SK-N-SH (cell line): ENCODE measurements at regions not wholly inside any gene's neighbourhood (a gene's known extent, or its start where the extent isn't known, plus 50 kb on each side); places are given as distances from the start of the nearest gene placed in this dataset.

Source experiments
- CTCF ChIA-PET: fragments of 300-600, 350-600 bp; formaldehyde crosslinking; extraction: SDS; loops from one replicate; lab custom pipeline; 2021; lab: Yijun Ruan, JAX
- POLR2A ChIA-PET: fragments of 350-600 bp; sonication (Branson Sonifier 250); formaldehyde crosslinking; extraction: SDS; loops from one replicate; lab custom pipeline; 2020; ENCODE audit warnings: antibody characterized with exemption, inconsistent platforms; lab: Yijun Ruan, JAX
- DNase-seq: peaks from one replicate; pipeline ENCODE4 v3.0.0; 2012
- H2AFZ ChIP-seq: fragments of 200-600 bp; sonication (generic); 2 replicates; pipeline ENCODE4 v1.8.1; 2016; ENCODE audit warnings: antibody characterized with exemption, mild to moderate bottlenecking, low read depth
- H3F3A ChIP-seq: fragments of 200-600 bp; sonication (generic); replicated peaks from 2 replicates; pipeline ENCODE3; 2016; ENCODE audit warnings: antibody characterized with exemption, mild to moderate bottlenecking; ENCODE audit not compliant: insufficient read depth
- H3K27ac ChIP-seq, 2 experiments: fragments of 200-500 bp in 1 of 2; fragments of 200-600 bp in 1 of 2; sonication (Bioruptor generic) in 1 of 2; sonication (generic), shearing (Covaris generic) in 1 of 2; 2 replicates each; pipeline versions ENCODE4 v1.5.1 to v1.6.1; 2014 to 2016; ENCODE audit warnings: low read depth in 2 of 2, inconsistent platforms in 1 of 2, low read length in 1 of 2, mild to moderate bottlenecking in 1 of 2, mixed read lengths in 1 of 2
- H3K27me3 ChIP-seq: fragments of 200-600 bp; sonication (generic), shearing (Covaris generic); 2 replicates; pipeline ENCODE4 v1.6.1; 2016; ENCODE audit warnings: mixed run types; ENCODE audit not compliant: insufficient read depth
- H3K36me3 ChIP-seq, 2 experiments: fragments of 200-500 bp in 1 of 2; fragments of 200-600 bp in 1 of 2; sonication (Bioruptor generic) in 1 of 2; sonication (generic) in 1 of 2; replicated peaks in 1 of 2; 2 replicates each; pipeline versions ENCODE3 to v1.5.1; 2014 to 2016; ENCODE audit warnings: low read length in 1 of 2, mild to moderate bottlenecking in 1 of 2; ENCODE audit not compliant: insufficient read depth in 2 of 2, control insufficient read depth in 1 of 2
- H3K4me1 ChIP-seq, 2 experiments: fragments of 200-500 bp in 1 of 2; fragments of 200-600 bp in 1 of 2; sonication (Bioruptor generic) in 1 of 2; sonication (generic), shearing (Covaris generic) in 1 of 2; 2 replicates each; pipeline versions ENCODE4 v1.5.1 to v1.6.1; 2014 to 2016; ENCODE audit warnings: low read depth in 1 of 2, low read length in 1 of 2, mixed run types in 1 of 2; ENCODE audit not compliant: insufficient read depth in 2 of 2, control insufficient read depth in 1 of 2
- H3K4me2 ChIP-seq: fragments of 200-600 bp; sonication (generic), shearing (Covaris generic); 2 replicates; pipeline ENCODE4 v1.6.1; 2017; ENCODE audit warnings: mixed run types
- H3K4me3 ChIP-seq, 2 experiments: fragments of 200-500 bp in 1 of 2; fragments of 200-600 bp in 1 of 2; sonication (Bioruptor generic) in 1 of 2; sonication (generic), shearing (Covaris generic) in 1 of 2; 2 replicates each; pipeline versions ENCODE4 v1.5.1 to v1.8.1; 2014 to 2016; ENCODE audit warnings: low read depth in 2 of 2, inconsistent platforms in 1 of 2, low read length in 1 of 2, mild to moderate bottlenecking in 1 of 2, mixed read lengths in 1 of 2, moderate library complexity in 1 of 2
- H3K79me2 ChIP-seq: fragments of 200-600 bp; sonication (generic); 2 replicates; pipeline ENCODE4 v1.8.1; 2017; ENCODE audit warnings: mild to moderate bottlenecking; ENCODE audit not compliant: insufficient read depth
- H3K9ac ChIP-seq: fragments of 200-600 bp; sonication (generic); 2 replicates; pipeline ENCODE4 v1.6.1; 2017; ENCODE audit warnings: mixed run types
- H3K9me2 ChIP-seq: fragments of 200-600 bp; sonication (generic); 2 replicates; pipeline ENCODE4 v1.6.1; 2017; ENCODE audit warnings: mixed run types
- H3K9me3 ChIP-seq: fragments of 200-600 bp; sonication (generic); 2 replicates; pipeline ENCODE4 v1.6.1; 2017; ENCODE audit warnings: mixed run types, mild to moderate bottlenecking, moderate library complexity
- H4K20me1 ChIP-seq: fragments of 200-600 bp; sonication (generic); 2 replicates; pipeline ENCODE4 v1.6.1; 2017; ENCODE audit warnings: mild to moderate bottlenecking, mixed run types; ENCODE audit not compliant: insufficient read depth
- FOSL2 ChIP-seq: IDR thresholded peaks from 2 replicates; pipeline ENCODE4 v1.4.0; 2012; ENCODE audit warnings: low read depth, mild to moderate bottlenecking, moderate library complexity, borderline replicate concordance
- FOXJ3 ChIP-seq: sonication (generic); formaldehyde crosslinking; IDR thresholded peaks from 2 replicates; pipeline ENCODE4 v1.5.1; 2020; ENCODE audit warnings: mild to moderate bottlenecking, missing genetic modification reagents
- FOXM1 ChIP-seq: IDR thresholded peaks from 2 replicates; pipeline ENCODE4 v1.4.0; 2012; ENCODE audit warnings: low read depth, mild to moderate bottlenecking
- GABPA ChIP-seq: IDR thresholded peaks from 2 replicates; pipeline ENCODE4 v1.4.0; 2012; ENCODE audit warnings: low read depth, mild to moderate bottlenecking
- GATA2 ChIP-seq: sonication (generic); formaldehyde crosslinking; IDR thresholded peaks from 2 replicates; pipeline ENCODE4 v1.5.0; 2020; ENCODE audit warnings: mild to moderate bottlenecking, missing genetic modification reagents
- NRF1 ChIP-seq: IDR thresholded peaks from 2 replicates; pipeline ENCODE4 v1.6.1; 2012; ENCODE audit warnings: low read depth, mild to moderate bottlenecking, low read length
- RAD21 ChIP-seq: IDR thresholded peaks from 2 replicates; pipeline ENCODE4 v1.6.1; 2012; ENCODE audit warnings: mild to moderate bottlenecking, low read length
- RFX5 ChIP-seq: IDR thresholded peaks from 2 replicates; pipeline ENCODE4 v1.6.1; 2012; ENCODE audit warnings: mild to moderate bottlenecking, improper control_type of control experiment, low read length
- SIN3A ChIP-seq: IDR thresholded peaks from 2 replicates; pipeline ENCODE4 v1.6.1; 2012; ENCODE audit warnings: low read depth, mild to moderate bottlenecking, low read length, moderate library complexity, borderline replicate concordance
- SMC3 ChIP-seq: IDR thresholded peaks from 2 replicates; pipeline ENCODE4 v1.6.1; 2012; ENCODE audit warnings: low read depth, low read length, improper control_type of control experiment
- TEAD4 ChIP-seq: IDR thresholded peaks from 2 replicates; pipeline ENCODE4 v1.4.0; 2012; ENCODE audit warnings: mild to moderate bottlenecking, borderline replicate concordance; ENCODE audit not compliant: insufficient read depth
- WGBS: methylation state at CpG from one replicate; pipeline ENCODE4 v1.1.6; 2017; ENCODE audit warnings: low lambda C conversion rate; 5-methylcytosine and 5-hydroxymethylcytosine counted together
- TF ChIP-seq, protein P1 (sequence below): IDR thresholded peaks from 2 replicates; pipeline ENCODE4 v1.4.0; 2012; ENCODE audit warnings: low read depth, borderline replicate concordance
- TF ChIP-seq, protein P2 (sequence below): fragments of 150-350 bp; IDR thresholded peaks from 2 replicates; pipeline ENCODE4 v1.6.1; 2016; ENCODE audit warnings: mild to moderate bottlenecking, low read depth, low read length
- TF ChIP-seq, protein P3 (sequence below): IDR thresholded peaks from 2 replicates; pipeline ENCODE4 v1.4.0; 2012; ENCODE audit warnings: low read depth, borderline replicate concordance
- TF ChIP-seq, protein P4 (sequence below): fragments of 150-350 bp; IDR thresholded peaks from 2 replicates; pipeline ENCODE4 v1.6.1; 2017; ENCODE audit warnings: antibody characterized with exemption, low read length, low read depth, borderline replicate concordance

DNA sequence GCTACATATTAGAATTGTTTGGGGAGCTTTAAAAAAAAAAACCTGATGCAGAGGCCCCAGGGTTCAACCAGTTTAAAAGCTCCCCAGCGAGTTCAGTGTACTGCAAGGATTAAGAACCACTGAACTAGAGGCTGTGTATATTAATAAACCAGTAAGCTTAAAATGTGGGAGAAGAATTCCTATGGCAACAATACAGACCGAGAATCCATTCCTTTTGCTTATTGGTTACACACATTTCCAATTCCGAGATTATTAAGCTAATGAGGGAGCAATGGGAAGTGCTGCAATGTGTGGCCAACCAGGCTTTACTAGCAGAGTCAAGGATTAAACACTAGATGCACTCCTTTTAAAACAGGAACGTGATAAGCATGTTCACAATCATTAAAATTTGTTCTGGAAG, 204.4 kb downstream of the TDRD15 start:
- no peaks in the 10 kb centered on the region for H3F3A ChIP-seq
- WGBS, result 8% methylated on average over 4 of the region's 4 CpGs
- CTCF ChIA-PET, result interaction anchor here (0.7 to 1.8 kb wide), 3 partner anchors 11 to 1076 kb away, joined by 4 to 17 read pairs (median 4); no protein-coding TSS in a partner anchor

More for the DNA sequence above, 204.4 kb downstream of the TDRD15 start:
- H2AFZ ChIP-seq, result no peak overlapping the region
- no peak for DNase-seq
- peaks cover 0 to under 1% of the 10 kb centered on the region in 2 experiments; a peak in 1 of 4 replicates for H3K4me1 ChIP-seq
- no peak overlapping the region for H3K4me2 ChIP-seq
- H3K9me2 ChIP-seq, result no peaks in the 10 kb centered on the region
- no peaks in the 10 kb centered on the region for H3K79me2 ChIP-seq
- no peak overlapping the region for H3K27ac ChIP-seq
- H4K20me1 ChIP-seq, result no peaks in the 10 kb centered on the region
- no peaks in the 10 kb centered on the region for H3K9me3 ChIP-seq
- H3K4me3 ChIP-seq, result no peak overlapping the region
- H3K9ac ChIP-seq, result no peak overlapping the region
- no peak for TF ChIP-seq FOSL2
- no peak for TF ChIP-seq TEAD4
- TF ChIP-seq FOXM1, result no peak
- TF ChIP-seq, protein P1, sequence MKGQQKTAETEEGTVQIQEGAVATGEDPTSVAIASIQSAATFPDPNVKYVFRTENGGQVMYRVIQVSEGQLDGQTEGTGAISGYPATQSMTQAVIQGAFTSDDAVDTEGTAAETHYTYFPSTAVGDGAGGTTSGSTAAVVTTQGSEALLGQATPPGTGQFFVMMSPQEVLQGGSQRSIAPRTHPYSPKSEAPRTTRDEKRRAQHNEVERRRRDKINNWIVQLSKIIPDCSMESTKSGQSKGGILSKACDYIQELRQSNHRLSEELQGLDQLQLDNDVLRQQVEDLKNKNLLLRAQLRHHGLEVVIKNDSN, result no peak
- TF ChIP-seq, protein P2, sequence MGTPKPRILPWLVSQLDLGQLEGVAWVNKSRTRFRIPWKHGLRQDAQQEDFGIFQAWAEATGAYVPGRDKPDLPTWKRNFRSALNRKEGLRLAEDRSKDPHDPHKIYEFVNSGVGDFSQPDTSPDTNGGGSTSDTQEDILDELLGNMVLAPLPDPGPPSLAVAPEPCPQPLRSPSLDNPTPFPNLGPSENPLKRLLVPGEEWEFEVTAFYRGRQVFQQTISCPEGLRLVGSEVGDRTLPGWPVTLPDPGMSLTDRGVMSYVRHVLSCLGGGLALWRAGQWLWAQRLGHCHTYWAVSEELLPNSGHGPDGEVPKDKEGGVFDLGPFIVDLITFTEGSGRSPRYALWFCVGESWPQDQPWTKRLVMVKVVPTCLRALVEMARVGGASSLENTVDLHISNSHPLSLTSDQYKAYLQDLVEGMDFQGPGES, result no peak
- no peak for TF ChIP-seq FOXJ3 (CRISPR knock-in tag)
- no peak for TF ChIP-seq RAD21
- no peak for TF ChIP-seq NRF1
- TF ChIP-seq, protein P3, sequence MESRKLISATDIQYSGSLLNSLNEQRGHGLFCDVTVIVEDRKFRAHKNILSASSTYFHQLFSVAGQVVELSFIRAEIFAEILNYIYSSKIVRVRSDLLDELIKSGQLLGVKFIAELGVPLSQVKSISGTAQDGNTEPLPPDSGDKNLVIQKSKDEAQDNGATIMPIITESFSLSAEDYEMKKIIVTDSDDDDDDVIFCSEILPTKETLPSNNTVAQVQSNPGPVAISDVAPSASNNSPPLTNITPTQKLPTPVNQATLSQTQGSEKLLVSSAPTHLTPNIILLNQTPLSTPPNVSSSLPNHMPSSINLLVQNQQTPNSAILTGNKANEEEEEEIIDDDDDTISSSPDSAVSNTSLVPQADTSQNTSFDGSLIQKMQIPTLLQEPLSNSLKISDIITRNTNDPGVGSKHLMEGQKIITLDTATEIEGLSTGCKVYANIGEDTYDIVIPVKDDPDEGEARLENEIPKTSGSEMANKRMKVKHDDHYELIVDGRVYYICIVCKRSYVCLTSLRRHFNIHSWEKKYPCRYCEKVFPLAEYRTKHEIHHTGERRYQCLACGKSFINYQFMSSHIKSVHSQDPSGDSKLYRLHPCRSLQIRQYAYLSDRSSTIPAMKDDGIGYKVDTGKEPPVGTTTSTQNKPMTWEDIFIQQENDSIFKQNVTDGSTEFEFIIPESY, result no peak
- TF ChIP-seq RFX5, result no peak
- TF ChIP-seq GATA2, result no peak
- TF ChIP-seq SMC3, result no peak
- no peak for TF ChIP-seq SIN3A
- no peak for TF ChIP-seq GABPA
- TF ChIP-seq, protein P4, sequence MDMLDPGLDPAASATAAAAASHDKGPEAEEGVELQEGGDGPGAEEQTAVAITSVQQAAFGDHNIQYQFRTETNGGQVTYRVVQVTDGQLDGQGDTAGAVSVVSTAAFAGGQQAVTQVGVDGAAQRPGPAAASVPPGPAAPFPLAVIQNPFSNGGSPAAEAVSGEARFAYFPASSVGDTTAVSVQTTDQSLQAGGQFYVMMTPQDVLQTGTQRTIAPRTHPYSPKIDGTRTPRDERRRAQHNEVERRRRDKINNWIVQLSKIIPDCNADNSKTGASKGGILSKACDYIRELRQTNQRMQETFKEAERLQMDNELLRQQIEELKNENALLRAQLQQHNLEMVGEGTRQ, result no peak
- POLR2A ChIA-PET, result no interaction called here
- H3K36me3 ChIP-seq, result no peaks in the 10 kb centered on the region
- no peaks in the 10 kb centered on the region for H3K27me3 ChIP-seq
